GM19324 (cell line): ENCODE measurements at regions not wholly inside any gene's neighbourhood (a gene's known extent, or its start where the extent isn't known, plus 50 kb on each side); places are given as distances from the start of the nearest gene placed in this dataset.

ENCODE experiments used
- ATAC-seq: cut with Tn5 transposase; IDR thresholded peaks from one replicate; pipeline ENCODE4 v1.9.1; 2021; ENCODE audit warnings: mild to moderate bottlenecking, moderate library complexity; ENCODE audit not compliant: unreplicated experiment, low FRiP score

- no peak for ATAC-seq
These were observed 114.3 kb downstream of the ASCL4 start for GRCh38 chr12:107888789-107889188.

DNA sequence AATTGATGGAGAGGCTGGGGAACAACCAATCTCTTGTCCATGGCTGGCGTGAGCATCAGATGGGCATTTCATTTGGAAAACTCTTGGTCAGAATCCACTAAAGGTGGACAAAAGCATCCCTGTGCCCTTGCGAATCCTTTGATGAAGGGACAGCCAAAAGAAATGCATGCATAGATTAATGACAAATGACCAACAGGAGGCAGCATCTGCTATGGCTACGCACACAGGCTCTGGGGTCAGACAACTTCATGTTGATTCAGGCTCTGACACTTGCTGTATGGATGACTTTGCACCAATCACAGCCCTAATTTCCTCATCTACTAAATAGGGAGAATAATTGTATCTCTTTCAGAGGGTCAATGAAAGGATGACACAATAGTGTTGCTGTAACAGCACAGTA lies 117.5 kb downstream of the ASCL4 start:
- no peak for ATAC-seq

DNA sequence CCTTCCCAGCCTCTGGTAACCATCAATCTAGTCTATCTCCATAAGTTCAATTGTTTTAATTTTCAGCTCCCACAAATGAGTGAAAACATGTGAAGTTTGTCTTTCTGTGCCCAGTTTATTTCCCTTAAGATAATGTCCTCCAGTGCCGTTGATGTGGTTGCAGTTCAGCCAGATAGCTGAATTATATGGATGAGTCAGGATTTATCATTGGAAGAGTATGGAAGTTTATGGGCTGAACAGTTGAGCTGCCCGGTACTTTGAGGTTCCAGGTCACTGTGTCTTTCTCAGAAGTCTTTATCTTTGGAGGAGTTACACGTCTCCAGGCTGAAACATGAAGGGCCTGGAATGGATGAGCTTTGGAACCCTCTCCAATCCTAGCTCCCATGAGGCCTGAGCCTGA lies 120.1 kb downstream of the ASCL4 start:
- no peak for ATAC-seq

- no peak for ATAC-seq
These were observed 121.5 kb downstream of the ASCL4 start for GRCh38 chr12:107895966-107896365.

- ATAC-seq = no peak
These were observed 126.1 kb downstream of the ASCL4 start for GRCh38 chr12:107900588-107900987.

DNA sequence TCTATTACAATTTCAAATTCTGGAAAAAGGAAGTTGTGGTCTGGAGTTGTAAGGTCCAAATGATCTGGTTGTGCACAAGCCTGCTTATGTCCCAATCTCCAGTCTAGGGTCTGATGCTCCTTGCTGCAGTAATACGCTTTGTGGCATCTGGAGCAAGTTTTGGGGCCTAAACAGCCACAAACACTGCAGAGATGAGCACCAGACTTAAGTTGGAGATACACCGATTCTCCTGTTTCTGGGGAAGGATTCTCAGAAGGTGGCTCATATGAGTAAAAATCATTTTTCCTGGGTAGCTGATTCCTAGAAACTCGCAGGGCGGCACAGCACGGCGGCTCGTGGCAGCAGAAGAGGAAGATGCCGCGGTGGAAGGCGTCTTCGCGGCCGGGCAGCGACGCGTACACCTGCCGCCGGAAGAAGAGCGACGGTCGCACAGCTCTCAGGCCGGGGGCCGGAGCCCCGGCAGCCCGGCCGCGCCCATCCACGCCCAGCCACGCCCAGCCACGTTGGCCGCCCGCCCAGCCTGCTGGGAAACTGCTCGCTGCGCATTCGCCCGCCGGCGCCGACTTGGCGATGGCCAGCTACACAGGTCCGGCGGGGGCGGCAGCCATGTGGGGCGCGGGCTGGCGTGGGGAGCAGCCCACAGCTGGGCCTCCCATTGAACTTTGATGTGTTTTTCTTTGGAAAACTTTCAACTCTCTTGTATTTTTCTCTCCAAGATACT lies 129.0 kb downstream of the ASCL4 start:
- ATAC-seq = peak; percentile 89

DNA sequence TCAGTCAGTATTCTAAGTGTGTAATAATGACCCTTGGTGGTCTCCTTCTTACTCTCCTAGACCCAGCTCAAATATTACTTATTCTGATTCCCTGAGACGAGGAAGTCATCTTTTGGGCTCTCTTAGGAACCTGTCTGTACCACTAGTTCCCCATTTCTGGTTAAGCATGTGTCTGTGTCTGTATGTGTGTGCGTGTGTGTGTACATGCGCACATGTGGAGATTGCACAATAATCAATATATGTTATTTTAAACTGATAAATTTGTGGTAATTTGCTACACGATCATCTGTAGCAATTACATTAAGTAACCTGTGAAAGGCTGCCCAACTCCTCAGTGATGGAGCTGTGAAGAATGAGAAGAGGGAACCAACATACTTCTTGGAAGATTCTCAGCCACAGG lies 132.2 kb downstream of the ASCL4 start:
- ATAC-seq = no peak

DNA sequence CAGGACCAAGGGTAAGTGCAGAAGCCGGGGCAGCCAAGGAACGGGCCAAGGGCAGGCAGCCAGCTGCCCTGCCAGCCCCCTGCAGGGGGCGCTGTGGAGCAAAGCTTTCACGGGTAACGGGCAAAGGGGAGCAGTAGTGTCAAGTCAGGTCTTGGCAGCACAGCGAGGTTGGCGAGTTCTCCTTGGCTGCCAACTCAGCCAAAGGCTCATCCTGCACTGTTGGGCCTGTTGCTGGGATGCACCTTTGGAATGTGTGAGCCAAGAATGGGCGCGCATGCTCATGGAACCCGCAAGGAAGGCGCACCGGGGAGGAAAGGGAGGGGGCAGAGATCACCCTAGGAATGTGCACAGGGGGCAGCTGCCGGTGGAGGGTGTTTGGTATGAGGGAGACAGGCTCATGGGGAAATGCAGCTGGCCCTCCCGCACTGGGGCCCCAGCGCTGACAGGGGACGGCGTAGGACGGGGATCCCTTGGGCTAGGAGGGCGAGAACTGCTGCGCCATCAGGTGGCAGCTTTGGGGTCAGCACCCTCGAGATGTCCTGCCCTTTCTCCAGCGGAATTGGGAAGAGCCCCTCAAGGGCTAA lies 138.0 kb downstream of the ASCL4 start:
- ATAC-seq = peak; percentile 68

DNA sequence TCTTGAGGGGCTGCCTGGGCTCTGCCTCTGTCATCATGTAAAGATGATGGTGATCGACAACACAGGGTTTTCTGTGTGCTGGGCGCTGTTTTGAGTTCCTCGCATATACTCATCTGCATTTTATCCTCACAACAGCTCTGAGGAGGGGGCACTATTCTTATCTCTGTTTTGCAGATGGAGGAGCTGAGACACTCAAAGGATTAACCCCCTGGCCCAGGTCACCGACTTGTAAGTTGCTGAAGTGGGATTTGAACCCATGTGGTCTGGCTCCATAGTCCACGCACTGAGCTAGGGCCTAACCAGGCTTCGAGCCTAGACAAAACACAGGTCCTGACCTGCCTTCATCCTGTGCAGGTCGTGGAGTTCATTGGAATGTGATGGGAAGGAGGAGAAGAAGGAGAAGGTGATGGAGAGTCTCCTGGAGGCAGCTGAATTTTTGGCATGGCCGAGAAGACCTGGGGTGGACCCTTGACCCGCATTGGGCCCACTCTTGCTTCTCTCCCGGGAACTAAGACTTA lies 140.0 kb downstream of the ASCL4 start:
- ATAC-seq = no peak

GRCh38 chr12:107917912-107918800 lies 143.7 kb downstream of the ASCL4 start:
- ATAC-seq = no peak

- no peak for ATAC-seq
These were observed 146.6 kb downstream of the ASCL4 start for GRCh38 chr12:107921062-107921461.

GRCh38 chr12:107925125-107925524 lies 150.6 kb downstream of the ASCL4 start:
- no peak for ATAC-seq

- no peak for ATAC-seq
These were observed 154.9 kb downstream of the ASCL4 start for GRCh38 chr12:107929436-107929835.

DNA sequence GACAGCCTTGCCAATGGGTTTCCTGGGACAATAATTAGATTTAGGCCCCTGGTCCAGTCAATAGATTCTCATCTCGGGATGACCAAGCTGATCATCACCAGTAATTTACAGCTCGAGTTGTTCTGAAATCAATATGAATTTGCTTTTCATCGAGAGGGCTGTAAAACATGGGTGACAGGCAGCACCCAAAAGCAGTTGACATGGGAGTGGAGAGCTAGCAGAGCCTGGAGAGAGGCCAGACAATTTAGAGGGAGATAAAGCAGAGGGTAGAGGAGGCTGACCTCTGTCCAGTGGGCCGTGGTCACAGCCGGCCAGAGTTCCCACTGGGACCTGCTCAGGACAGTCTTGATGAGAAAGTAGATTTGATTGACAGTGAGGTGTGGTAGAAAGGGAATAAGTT lies 157.3 kb downstream of the ASCL4 start:
- ATAC-seq = no peak

GRCh38 chr12:107938446-107938845 lies 163.9 kb downstream of the ASCL4 start:
- no peak for ATAC-seq

DNA sequence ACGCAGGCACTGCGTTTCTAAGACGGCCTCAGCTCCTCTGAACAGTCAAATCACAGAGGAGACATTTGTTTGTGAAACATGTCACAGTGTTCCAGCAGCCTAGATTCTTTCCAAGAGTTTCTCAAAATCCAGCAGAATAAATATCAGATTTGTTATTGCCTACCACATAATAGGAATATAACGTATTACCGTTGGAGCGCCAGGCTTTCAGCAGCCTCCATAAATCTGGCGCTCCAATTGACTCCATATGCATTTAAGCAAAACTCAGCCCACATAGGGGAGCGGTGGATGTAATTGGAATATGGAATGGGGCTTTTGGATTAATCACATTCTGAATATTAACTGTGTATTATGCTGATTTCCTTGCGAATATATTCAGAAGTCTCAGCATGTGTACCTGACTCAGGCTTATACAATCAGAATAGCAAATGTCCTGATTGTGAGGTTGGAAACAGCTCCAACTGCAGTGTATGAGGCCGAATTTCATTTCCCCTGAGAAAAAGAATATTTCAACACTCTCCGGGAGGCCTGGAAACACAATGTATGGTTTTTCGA lies 174.0 kb downstream of the ASCL4 start:
- no peak for ATAC-seq

DNA sequence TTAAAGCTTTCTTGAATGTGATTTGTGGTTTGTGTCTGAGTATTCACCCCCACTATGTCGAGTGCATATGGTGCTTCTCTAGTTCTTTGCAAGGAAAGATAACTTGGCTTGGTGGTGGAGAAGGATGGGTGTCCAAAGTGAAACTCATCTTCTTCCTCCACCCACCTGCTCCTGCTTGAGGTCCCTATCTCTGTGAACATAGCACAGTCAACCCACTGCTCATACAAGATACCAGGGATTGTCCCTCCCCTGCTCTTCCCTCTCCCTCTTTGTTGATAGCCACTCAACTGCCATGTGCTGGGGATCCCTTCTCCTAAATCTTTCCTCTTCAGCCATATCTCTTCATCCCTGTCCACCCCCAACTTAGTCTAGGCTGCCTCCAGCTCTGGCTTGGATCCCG lies 176.5 kb downstream of the ASCL4 start:
- no peak for ATAC-seq

DNA sequence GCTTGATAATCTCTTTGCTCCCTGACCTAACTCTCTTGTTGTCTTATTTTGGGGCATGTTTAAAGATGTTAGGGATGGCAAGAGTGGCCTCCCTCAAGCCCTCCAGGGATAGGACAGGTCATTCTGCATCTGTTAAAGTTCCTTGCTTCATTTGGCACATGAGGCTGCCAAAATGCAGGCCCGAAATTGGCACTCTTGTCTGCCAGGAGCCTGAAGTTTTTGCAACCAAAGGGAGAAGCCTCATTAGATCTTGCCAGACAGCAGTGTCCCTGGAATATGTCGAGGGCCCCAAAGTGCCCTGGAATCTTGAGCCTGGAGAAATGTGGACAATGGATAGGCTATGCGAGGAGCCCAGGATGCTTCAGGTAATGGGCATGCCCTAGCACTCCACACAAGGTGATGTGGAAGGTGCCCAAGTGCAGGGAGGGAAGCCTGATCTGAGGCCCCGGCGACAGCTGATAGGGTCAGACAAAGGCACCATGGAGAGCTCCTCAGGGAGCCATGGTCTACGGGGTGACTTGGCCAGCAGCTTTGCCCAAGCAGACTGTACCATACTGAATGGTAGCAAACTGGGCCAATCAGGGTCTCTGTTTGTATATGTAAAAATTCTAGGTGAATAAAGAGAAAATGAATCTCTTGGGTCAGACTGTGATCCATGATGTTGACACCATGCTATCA lies 173.0 kb upstream of the WSCD2 start:
- no peak for ATAC-seq

GRCh38 chr12:107957459-107957858 lies 171.6 kb upstream of the WSCD2 start:
- ATAC-seq = no peak

- no peak for ATAC-seq
These were observed 165.5 kb upstream of the WSCD2 start for GRCh38 chr12:107963635-107964034.
